ENCODE measurements at regions not wholly inside any gene's neighbourhood (a gene's known extent, or its start where the extent isn't known, plus 50 kb on each side); places are given as distances from the start of the nearest gene placed in this dataset.

- TF ChIP-seq EZH2 (IDR thresholded peaks at IDR 0.05; ENCODE audit: borderline replicate concordance, insufficient read depth, low read length, poor library complexity, severe bottlenecking) = no peak
- no peak for TF ChIP-seq CTCF (IDR thresholded peaks at IDR 0.05; ENCODE audit: poor library complexity, severe bottlenecking)
- TF ChIP-seq POLR2AphosphoS5 (IDR thresholded peaks at IDR 0.05) = no peak
- no peak for TF ChIP-seq EP300 (conservative IDR thresholded peaks at IDR 0.05; ENCODE audit: poor library complexity, severe bottlenecking)
- TF ChIP-seq TAF1 (IDR thresholded peaks at IDR 0.05; ENCODE audit: low read depth) = no peak
These were observed 182.6 kb upstream of the TMEM106B start for GRCh38 chr7:12028508-12028907.
